Uterus (tissue), 2 donors: ENCODE measurements at regions not wholly inside any gene's neighbourhood (a gene's known extent, or its start where the extent isn't known, plus 50 kb on each side); places are given as distances from the start of the nearest gene placed in this dataset.

ENCODE experiments used
- POLR2A ChIP-seq, 2 donors: fragments of 450-650 bp; IDR thresholded peaks; one replicate each; pipeline ENCODE4 v1.6.1; 2016; ENCODE audit warnings: antibody characterized with exemption in 2 of 2, mild to moderate bottlenecking in 1 of 2, moderate library complexity in 1 of 2
- TF ChIP-seq, protein P1 (sequence below), 4 experiments: fragments of 200-600 bp in 2 of 4; fragments of 450-650 bp in 2 of 4; sonication (generic) in 2 of 4; IDR thresholded peaks; one replicate each; pipeline ENCODE4 v1.5.1; 2016 to 2019; ENCODE audit warnings: antibody characterized with exemption in 4 of 4, mild to moderate bottlenecking in 2 of 4, moderate library complexity in 1 of 4

DNA sequence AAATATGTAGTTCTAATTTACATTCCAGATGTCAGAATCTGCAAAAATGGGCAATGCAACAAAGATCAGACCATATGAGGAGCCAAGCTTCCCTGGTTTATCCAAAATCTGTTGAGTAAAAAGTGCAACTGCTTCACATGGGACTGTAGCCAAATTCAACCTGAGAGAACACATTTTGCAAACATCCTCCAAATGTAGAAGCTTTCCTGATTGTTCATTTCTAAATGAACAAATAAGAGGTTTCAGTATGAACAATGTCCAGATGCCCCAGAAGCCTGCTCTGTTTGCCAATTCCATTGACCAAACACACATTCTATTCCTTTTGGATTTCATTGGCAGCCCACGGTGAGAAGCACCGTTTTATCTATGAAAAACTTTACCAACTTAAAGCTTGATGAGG lies 117.9 kb upstream of the OSR1 start:
- TF ChIP-seq, protein P1, sequence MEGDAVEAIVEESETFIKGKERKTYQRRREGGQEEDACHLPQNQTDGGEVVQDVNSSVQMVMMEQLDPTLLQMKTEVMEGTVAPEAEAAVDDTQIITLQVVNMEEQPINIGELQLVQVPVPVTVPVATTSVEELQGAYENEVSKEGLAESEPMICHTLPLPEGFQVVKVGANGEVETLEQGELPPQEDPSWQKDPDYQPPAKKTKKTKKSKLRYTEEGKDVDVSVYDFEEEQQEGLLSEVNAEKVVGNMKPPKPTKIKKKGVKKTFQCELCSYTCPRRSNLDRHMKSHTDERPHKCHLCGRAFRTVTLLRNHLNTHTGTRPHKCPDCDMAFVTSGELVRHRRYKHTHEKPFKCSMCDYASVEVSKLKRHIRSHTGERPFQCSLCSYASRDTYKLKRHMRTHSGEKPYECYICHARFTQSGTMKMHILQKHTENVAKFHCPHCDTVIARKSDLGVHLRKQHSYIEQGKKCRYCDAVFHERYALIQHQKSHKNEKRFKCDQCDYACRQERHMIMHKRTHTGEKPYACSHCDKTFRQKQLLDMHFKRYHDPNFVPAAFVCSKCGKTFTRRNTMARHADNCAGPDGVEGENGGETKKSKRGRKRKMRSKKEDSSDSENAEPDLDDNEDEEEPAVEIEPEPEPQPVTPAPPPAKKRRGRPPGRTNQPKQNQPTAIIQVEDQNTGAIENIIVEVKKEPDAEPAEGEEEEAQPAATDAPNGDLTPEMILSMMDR (IDR thresholded peaks at IDR 0.05): no peak
- TF ChIP-seq POLR2A (IDR thresholded peaks at IDR 0.05): no peak
